NCI-H146 treated with DMSO at 0.1 percent for 48 hours (cell line): ENCODE measurements at regions not wholly inside any gene's neighbourhood (a gene's known extent, or its start where the extent isn't known, plus 50 kb on each side); places are given as distances from the start of the nearest gene placed in this dataset.

ENCODE experiments used
- DNase-seq: peaks from one replicate; lab custom pipeline; 2025; ENCODE audit not compliant: unreplicated experiment; lab: John Stamatoyannopoulos, UW

GRCh38 chr5:58156973-58157701 is 302.7 kb downstream of the PLK2 start:
- DNase-seq, result peak; percentile 60

- DNase-seq, result peak; percentile 34
Measured at GRCh38 chr5:58156361-58156760, 303.5 kb downstream of the PLK2 start.

- DNase-seq, result no peak
Measured at GRCh38 chr5:58153255-58153654, 306.6 kb downstream of the PLK2 start.

GRCh38 chr5:58151414-58151813 is 308.5 kb downstream of the PLK2 start:
- DNase-seq, result no peak

GRCh38 chr5:58150926-58151325 is 309.0 kb downstream of the PLK2 start:
- DNase-seq, result no peak

- DNase-seq, result no peak
Measured at GRCh38 chr5:58149746-58150145, 310.1 kb downstream of the PLK2 start.

GRCh38 chr5:58149345-58149744 is 310.5 kb downstream of the PLK2 start:
- no peak for DNase-seq

GRCh38 chr5:58148254-58148775 is 311.6 kb downstream of the PLK2 start:
- no peak for DNase-seq

GRCh38 chr5:58145397-58145934 is 314.4 kb downstream of the PLK2 start:
- DNase-seq, result no peak

- DNase-seq, result no peak
Measured at GRCh38 chr5:58143727-58144126, 316.2 kb downstream of the PLK2 start.

- DNase-seq, result no peak
Measured at GRCh38 chr5:58143181-58143580, 316.7 kb downstream of the PLK2 start.

- no peak for DNase-seq
Measured at GRCh38 chr5:58138791-58139190, 321.1 kb downstream of the PLK2 start.

GRCh38 chr5:58136406-58136805 is 323.5 kb downstream of the PLK2 start:
- no peak for DNase-seq

- no peak for DNase-seq
Measured at GRCh38 chr5:58135571-58136335, 324.1 kb downstream of the PLK2 start.

GRCh38 chr5:58133631-58134296 is 326.1 kb downstream of the PLK2 start:
- no peak for DNase-seq

- no peak for DNase-seq
Measured at GRCh38 chr5:58133216-58133615, 326.7 kb downstream of the PLK2 start.

GRCh38 chr5:58127255-58128220 is 332.3 kb downstream of the PLK2 start:
- peak; percentile 9 for DNase-seq

GRCh38 chr5:58123501-58123900 is 336.4 kb downstream of the PLK2 start:
- DNase-seq, result no peak

GRCh38 chr5:58122848-58123392 is 337.0 kb downstream of the PLK2 start:
- peak; percentile 9 for DNase-seq

GRCh38 chr5:58122157-58122556 is 337.7 kb downstream of the PLK2 start:
- no peak for DNase-seq
